ENCODE measurements at regions not wholly inside any gene's neighbourhood (a gene's known extent, or its start where the extent isn't known, plus 50 kb on each side); places are given as distances from the start of the nearest gene placed in this dataset.

DNA sequence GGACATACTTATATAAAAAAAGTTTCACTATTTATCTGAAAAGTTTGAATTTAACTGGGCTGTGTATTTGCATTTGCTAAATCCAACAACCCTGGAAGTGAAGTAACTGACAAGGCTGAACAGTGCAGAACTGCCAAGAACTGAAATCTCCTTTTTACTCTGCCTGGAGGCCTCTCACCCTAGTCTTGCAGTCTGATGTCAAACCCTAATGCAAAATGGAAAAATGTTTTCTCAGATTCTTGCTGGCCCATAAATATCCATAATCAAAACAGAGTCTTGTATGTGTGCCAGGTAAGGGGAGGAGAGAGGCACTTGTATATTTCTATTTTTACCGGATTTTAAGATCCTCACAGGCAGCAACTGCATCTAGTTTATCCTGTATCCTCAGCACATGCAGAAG is 432.7 kb upstream of the KLF4 start:
- ATAC-seq (ENCODE audit: low FRiP score) (no peak), DNase-seq (ENCODE audit: low spot score) (no peak)
- TF ChIP-seq CTCF (IDR thresholded peaks at IDR 0.05), result no peak

DNA sequence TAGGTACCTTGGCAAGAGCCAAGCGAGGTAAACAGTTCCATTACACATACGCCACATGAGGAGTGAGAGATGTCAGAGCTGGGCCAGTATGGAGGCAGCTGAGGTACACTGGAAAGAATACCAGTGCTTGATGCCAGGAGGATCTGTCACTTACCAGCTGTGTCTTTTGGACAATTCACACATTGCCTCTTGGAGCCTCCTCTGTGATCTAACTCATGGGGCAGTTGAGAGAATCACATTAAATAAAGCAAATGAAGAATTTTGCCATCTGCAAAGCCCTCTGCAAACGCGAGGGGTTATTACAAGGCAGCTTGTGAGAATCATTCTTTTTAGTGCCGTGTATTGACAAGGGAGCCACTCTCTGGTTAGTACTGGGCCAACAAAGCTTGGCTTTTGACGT is 429.7 kb upstream of the KLF4 start:
- ATAC-seq (ENCODE audit: low FRiP score), result no peak

GRCh38 chr9:107918749-107919148 is 429.2 kb upstream of the KLF4 start:
- no peak for ATAC-seq (ENCODE audit: low FRiP score)
- TF ChIP-seq CTCF (IDR thresholded peaks at IDR 0.05), result no peak
- DNase-seq (ENCODE audit: low spot score), result no peak

More for the DNA sequence above, 429.7 kb upstream of the KLF4 start:
- DNase-seq (ENCODE audit: low spot score), result no peak
- no peak for TF ChIP-seq CTCF (IDR thresholded peaks at IDR 0.05)

- ATAC-seq (ENCODE audit: low FRiP score) (no peak), DNase-seq (ENCODE audit: low spot score) (no peak)
- no peak for TF ChIP-seq CTCF (IDR thresholded peaks at IDR 0.05)
Observed at GRCh38 chr9:107914151-107914550, 424.6 kb upstream of the KLF4 start.

DNA sequence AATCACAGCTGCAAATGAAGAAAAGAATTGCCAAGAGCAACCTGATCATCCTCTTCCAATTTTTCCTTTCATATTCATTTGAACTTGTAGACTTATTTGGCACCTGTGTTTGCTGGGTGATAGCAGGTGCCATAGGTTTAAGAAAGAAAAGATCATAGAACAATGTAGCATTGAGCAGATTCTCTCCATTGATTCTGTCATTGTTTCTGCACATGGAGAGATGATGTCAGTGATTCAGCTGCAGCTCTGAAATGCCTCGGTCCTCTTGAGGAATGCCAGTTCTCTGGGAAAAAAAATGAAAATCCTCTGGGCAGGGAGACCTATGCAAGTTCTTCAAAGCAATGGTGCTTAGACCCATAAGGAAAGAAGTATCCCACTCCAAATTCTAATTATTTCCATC is 418.1 kb upstream of the KLF4 start:
- ATAC-seq (ENCODE audit: low FRiP score), result no peak
- TF ChIP-seq CTCF (IDR thresholded peaks at IDR 0.05), result no peak
- DNase-seq (ENCODE audit: low spot score), result no peak

DNA sequence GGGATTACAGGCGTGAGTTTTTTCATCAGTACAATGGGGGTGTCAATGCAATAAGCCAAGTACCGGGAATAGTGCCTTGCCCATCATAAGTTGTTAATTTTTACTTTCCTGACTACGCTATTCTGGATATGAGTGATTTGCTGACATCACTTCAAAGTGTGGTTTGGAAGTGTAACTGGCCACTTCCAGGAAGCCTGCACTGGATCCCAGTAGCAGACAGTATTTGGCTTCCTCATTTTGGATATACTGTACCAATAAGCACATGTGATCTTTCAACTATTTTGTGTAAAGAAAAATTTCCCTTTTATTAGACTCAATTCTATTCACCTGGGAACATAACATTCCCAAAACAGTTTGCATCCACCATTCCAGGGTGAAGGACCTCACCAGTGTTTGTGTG is 417.7 kb upstream of the KLF4 start:
- TF ChIP-seq CTCF (IDR thresholded peaks at IDR 0.05), result no peak
- ATAC-seq (ENCODE audit: low FRiP score), result no peak
- no peak for DNase-seq (ENCODE audit: low spot score)

GRCh38 chr9:107906074-107906473 is 416.5 kb upstream of the KLF4 start:
- no peak for TF ChIP-seq CTCF (IDR thresholded peaks at IDR 0.05)
- DNase-seq (ENCODE audit: low spot score) (no peak), ATAC-seq (ENCODE audit: low FRiP score) (no peak)
